HAP-1 (cell line): ENCODE measurements at regions not wholly inside any gene's neighbourhood (a gene's known extent, or its start where the extent isn't known, plus 50 kb on each side); places are given as distances from the start of the nearest gene placed in this dataset.

Experiments
- DNase-seq, 2 experiments: peaks; one replicate each; pipeline ENCODE4 v3.0.0-alpha.2; 2016 to 2020; ENCODE audit warnings: low spot score in 2 of 2
- H3K27me3 ChIP-seq: fragments of 250-450 bp; sonication (Bioruptor Pico); 2 replicates; pipeline ENCODE4 v1.5.1; 2020; ENCODE audit warnings: low read depth, mild to moderate bottlenecking, moderate library complexity
- H3K36me3 ChIP-seq: fragments of 250-450 bp; sonication (Bioruptor Pico); replicated peaks from 2 replicates; pipeline ENCODE4 v1.5.1; 2020; ENCODE audit warnings: mild to moderate bottlenecking
- H3K4me1 ChIP-seq: fragments of 250-450 bp; sonication (Bioruptor Pico); 2 replicates; pipeline ENCODE4 v1.5.1; 2020; ENCODE audit warnings: mild to moderate bottlenecking
- H3K4me3 ChIP-seq: fragments of 250-450 bp; sonication (Bioruptor Pico); 2 replicates; pipeline ENCODE4 v1.5.1; 2020; ENCODE audit warnings: mild to moderate bottlenecking, moderate library complexity
- H3K9me3 ChIP-seq: fragments of 250-450 bp; sonication (Bioruptor Pico); 2 replicates; pipeline ENCODE4 v1.5.1; 2020; ENCODE audit warnings: mild to moderate bottlenecking, moderate library complexity
- in situ Hi-C: fragments of 300-500 bp; cut with MboI; formaldehyde crosslinking; loops from 3 replicates; pipeline ENCODE4 v1.14.3; 2020; ENCODE audit warnings: low sequenced_read_pairs, inconsistent platforms, mixed read lengths

GRCh38 chr6:145260484-145261175 lies 474.7 kb downstream of the EPM2A start:
- Histone ChIP-seq H3K4me1 (no peaks in the 10 kb centered on the region), H3K36me3 (no peaks in the 10 kb centered on the region), H3K9me3 (no peaks in the 10 kb centered on the region), H3K4me3 (no peak overlapping the region), H3K27me3 (no peaks in the 10 kb centered on the region)
- in situ Hi-C loops = no loop called here
- no peak for DNase-seq

- no peaks in the 10 kb centered on the region for H3K27me3 ChIP-seq
- H3K4me1 ChIP-seq = no peaks in the 10 kb centered on the region
- no peak overlapping the region for H3K4me3 ChIP-seq
- in situ Hi-C loops = no loop called here
- H3K9me3 ChIP-seq = no peaks in the 10 kb centered on the region
- DNase-seq = no peak
- H3K36me3 ChIP-seq = no peaks in the 10 kb centered on the region
Measured at GRCh38 chr6:145261758-145262157, 473.6 kb downstream of the EPM2A start.

GRCh38 chr6:145262771-145263170 lies 472.5 kb downstream of the EPM2A start:
- no peak for DNase-seq
- Histone ChIP-seq H3K9me3 (no peaks in the 10 kb centered on the region), H3K27me3 (no peaks in the 10 kb centered on the region), H3K4me1 (no peaks in the 10 kb centered on the region), H3K36me3 (no peaks in the 10 kb centered on the region), H3K4me3 (no peak overlapping the region)
- in situ Hi-C loops = no loop called here

- H3K4me1 ChIP-seq = no peaks in the 10 kb centered on the region
- DNase-seq = no peak
- no peaks in the 10 kb centered on the region for H3K9me3 ChIP-seq
- in situ Hi-C loops = no loop called here
- no peaks in the 10 kb centered on the region for H3K27me3 ChIP-seq
- H3K4me3 ChIP-seq = no peak overlapping the region
- H3K36me3 ChIP-seq = no peaks in the 10 kb centered on the region
Measured at GRCh38 chr6:145263778-145264211, 471.5 kb downstream of the EPM2A start.

- no peak overlapping the region for H3K4me3 ChIP-seq
- H3K36me3 ChIP-seq = no peaks in the 10 kb centered on the region
- H3K27me3 ChIP-seq = no peaks in the 10 kb centered on the region
- DNase-seq = no peak
- no peaks in the 10 kb centered on the region for H3K4me1 ChIP-seq
- in situ Hi-C loops = no loop called here
- no peaks in the 10 kb centered on the region for H3K9me3 ChIP-seq
Measured at GRCh38 chr6:145266432-145267075, 468.8 kb downstream of the EPM2A start.

GRCh38 chr6:145267076-145267867 lies 468.0 kb downstream of the EPM2A start:
- Histone ChIP-seq H3K36me3 (no peaks in the 10 kb centered on the region), H3K4me3 (no peak overlapping the region), H3K4me1 (no peaks in the 10 kb centered on the region), H3K9me3 (no peaks in the 10 kb centered on the region), H3K27me3 (no peaks in the 10 kb centered on the region)
- no peak for DNase-seq
- in situ Hi-C loops = no loop called here

GRCh38 chr6:145270464-145270863 lies 464.9 kb downstream of the EPM2A start:
- no peaks in the 10 kb centered on the region for H3K9me3 ChIP-seq
- in situ Hi-C loops = no loop called here
- DNase-seq = no peak

GRCh38 chr6:145271040-145271439 lies 464.3 kb downstream of the EPM2A start:
- no peak overlapping the region for H3K4me3 ChIP-seq
- no peaks in the 10 kb centered on the region for H3K36me3 ChIP-seq
- in situ Hi-C loops = no loop called here
- DNase-seq = no peak
- H3K9me3 ChIP-seq = no peaks in the 10 kb centered on the region
- no peaks in the 10 kb centered on the region for H3K4me1 ChIP-seq
- no peaks in the 10 kb centered on the region for H3K27me3 ChIP-seq

More at GRCh38 chr6:145270464-145270863, 464.9 kb downstream of the EPM2A start:
- Histone ChIP-seq H3K4me1 (no peaks in the 10 kb centered on the region), H3K27me3 (no peaks in the 10 kb centered on the region), H3K36me3 (no peaks in the 10 kb centered on the region), H3K4me3 (no peak overlapping the region)

- no peak overlapping the region for H3K4me3 ChIP-seq
- in situ Hi-C loops = no loop called here
- H3K9me3 ChIP-seq = no peaks in the 10 kb centered on the region
- DNase-seq = no peak
- H3K4me1 ChIP-seq = no peaks in the 10 kb centered on the region
- H3K36me3 ChIP-seq = no peaks in the 10 kb centered on the region
- no peaks in the 10 kb centered on the region for H3K27me3 ChIP-seq
Measured at GRCh38 chr6:145271577-145271976, 463.7 kb downstream of the EPM2A start.

- H3K4me3 ChIP-seq = no peak overlapping the region
- no peaks in the 10 kb centered on the region for H3K4me1 ChIP-seq
- no peaks in the 10 kb centered on the region for H3K36me3 ChIP-seq
- no peaks in the 10 kb centered on the region for H3K27me3 ChIP-seq
- DNase-seq = no peak
- no peaks in the 10 kb centered on the region for H3K9me3 ChIP-seq
- in situ Hi-C loops = no loop called here
Measured at GRCh38 chr6:145272246-145272645, 463.1 kb downstream of the EPM2A start.

GRCh38 chr6:145273136-145273535 lies 462.2 kb downstream of the EPM2A start:
- Histone ChIP-seq H3K4me3 (no peak overlapping the region), H3K9me3 (no peaks in the 10 kb centered on the region), H3K4me1 (no peaks in the 10 kb centered on the region), H3K36me3 (no peaks in the 10 kb centered on the region), H3K27me3 (no peaks in the 10 kb centered on the region)
- in situ Hi-C loops = no loop called here
- no peak for DNase-seq

- Histone ChIP-seq H3K4me3 (no peak overlapping the region), H3K36me3 (no peaks in the 10 kb centered on the region), H3K4me1 (no peaks in the 10 kb centered on the region), H3K27me3 (no peaks in the 10 kb centered on the region), H3K9me3 (no peaks in the 10 kb centered on the region)
- no peak for DNase-seq
- in situ Hi-C loops = no loop called here
Measured at GRCh38 chr6:145274083-145274482, 461.2 kb downstream of the EPM2A start.

GRCh38 chr6:145275019-145275418 lies 460.3 kb downstream of the EPM2A start:
- DNase-seq = no peak
- Histone ChIP-seq H3K4me1 (no peaks in the 10 kb centered on the region), H3K36me3 (no peaks in the 10 kb centered on the region)

GRCh38 chr6:145275787-145276186 lies 459.5 kb downstream of the EPM2A start:
- in situ Hi-C loops = no loop called here
- no peaks in the 10 kb centered on the region for H3K27me3 ChIP-seq
- H3K4me1 ChIP-seq = no peaks in the 10 kb centered on the region
- H3K36me3 ChIP-seq = no peaks in the 10 kb centered on the region
- no peak for DNase-seq
- no peaks in the 10 kb centered on the region for H3K9me3 ChIP-seq
- no peak overlapping the region for H3K4me3 ChIP-seq

More at GRCh38 chr6:145275019-145275418, 460.3 kb downstream of the EPM2A start:
- no peak overlapping the region for H3K4me3 ChIP-seq
- in situ Hi-C loops = no loop called here
- H3K9me3 ChIP-seq = no peaks in the 10 kb centered on the region
- no peaks in the 10 kb centered on the region for H3K27me3 ChIP-seq
